IMR-90 (cell line): ENCODE measurements at regions not wholly inside any gene's neighbourhood (a gene's known extent, or its start where the extent isn't known, plus 50 kb on each side); places are given as distances from the start of the nearest gene placed in this dataset.

Experiments
- ATAC-seq: fragments of 200-7000 bp; cut with Tn5 transposase; 2 replicates; pipeline ENCODE4 v1.9.1; 2020; ENCODE audit warnings: low read depth, mild to moderate bottlenecking, moderate library complexity
- BruUV-seq: library from RNA; stranded (reverse); fragments of 400-500 nt; replicated peaks from 2 replicates; lab custom pipeline; 2021; lab: Mats Ljungman, UMichigan
- CTCF ChIA-PET: fragments of 300-600 bp; formaldehyde crosslinking; extraction: SDS; loops from one replicate; lab custom pipeline; 2021; ENCODE audit warnings: antibody characterized with exemption; lab: Yijun Ruan, JAX
- POLR2A ChIA-PET: fragments of 300-600 bp; sonication (Branson Sonifier 250); formaldehyde crosslinking; loops from one replicate; lab custom pipeline; 2022; ENCODE audit warnings: antibody characterized with exemption; ENCODE audit not compliant: unreplicated experiment; lab: Charles Lee
- DNase-seq: peaks from one replicate; pipeline ENCODE4 v3.0.0; 2013
- H2AFZ ChIP-seq: replicated peaks from 2 replicates; pipeline ENCODE3; 2013; ENCODE audit warnings: low read length, mild to moderate bottlenecking; ENCODE audit not compliant: poor library complexity
- H2AK5ac ChIP-seq: 2 replicates; pipeline ENCODE4 v1.6.1; 2013; ENCODE audit warnings: low read depth, low read length, inconsistent platforms
- H2AK9ac ChIP-seq: replicated peaks from 2 replicates; pipeline ENCODE3; 2013; ENCODE audit warnings: mild to moderate bottlenecking, low read depth, low read length, moderate library complexity; ENCODE audit not compliant: poor library complexity
- H2BK120ac ChIP-seq: 2 replicates; pipeline ENCODE4 v1.6.1; 2013; ENCODE audit warnings: low read depth, low read length, inconsistent platforms
- H2BK15ac ChIP-seq: 3 replicates; pipeline ENCODE4 v1.6.1; 2013; ENCODE audit warnings: low read depth, low read length, inconsistent platforms
- H2BK20ac ChIP-seq: 2 replicates; pipeline ENCODE4 v1.6.1; 2013; ENCODE audit warnings: low read depth, mild to moderate bottlenecking, inconsistent platforms, low read length, moderate library complexity
- H2BK5ac ChIP-seq: 2 replicates; pipeline ENCODE4 v1.6.1; 2013; ENCODE audit warnings: mild to moderate bottlenecking, low read depth, low read length, inconsistent platforms; ENCODE audit not compliant: poor library complexity, severe bottlenecking
- H3K14ac ChIP-seq: replicated peaks from 2 replicates; pipeline ENCODE4 v1.6.1; 2013; ENCODE audit warnings: low read depth, low read length, inconsistent platforms
- H3K18ac ChIP-seq: 2 replicates; pipeline ENCODE4 v1.6.1; 2013; ENCODE audit warnings: low read depth, low read length, control low read depth
- H3K23ac ChIP-seq: 2 replicates; pipeline ENCODE4 v1.6.1; 2013; ENCODE audit warnings: low read depth, low read length, inconsistent platforms
- H3K27ac ChIP-seq: 2 replicates; pipeline ENCODE4 v1.5.1; 2013; ENCODE audit warnings: mild to moderate bottlenecking, control low read depth, low read length; ENCODE audit not compliant: insufficient read depth
- H3K27me3 ChIP-seq: 2 replicates; pipeline ENCODE4 v1.6.1; 2013; ENCODE audit warnings: low read length; ENCODE audit not compliant: control insufficient read depth, insufficient read depth
- H3K36me3 ChIP-seq: 2 replicates; pipeline ENCODE4 v1.6.1; 2013; ENCODE audit warnings: low read length, mixed read lengths; ENCODE audit not compliant: control insufficient read depth, insufficient read depth
- H3K4ac ChIP-seq: 2 replicates; pipeline ENCODE4 v1.6.1; 2013; ENCODE audit warnings: low read depth, low read length, inconsistent platforms
- H3K4me1 ChIP-seq: 2 replicates; pipeline ENCODE4 v1.6.1; 2013; ENCODE audit warnings: low read length, mixed read lengths; ENCODE audit not compliant: control insufficient read depth, insufficient read depth
- H3K4me2 ChIP-seq: 2 replicates; pipeline ENCODE4 v1.6.1; 2013; ENCODE audit warnings: low read depth, mild to moderate bottlenecking, control low read depth, low read length, moderate library complexity
- H3K4me3 ChIP-seq: 2 replicates; pipeline ENCODE4 v1.5.1; 2013; ENCODE audit warnings: low read depth, mild to moderate bottlenecking, control low read depth, low read length, moderate library complexity; ENCODE audit not compliant: insufficient read depth
- H3K56ac ChIP-seq: 2 replicates; pipeline ENCODE4 v1.6.1; 2013; ENCODE audit warnings: low read length, inconsistent platforms; ENCODE audit not compliant: insufficient read depth; ENCODE audit errors: extremely low read depth
- H3K79me1 ChIP-seq, 2 experiments: 2 replicates each; pipeline ENCODE4 v1.6.1; 2013; ENCODE audit warnings: low read length in 2 of 2, inconsistent platforms in 1 of 2, low read depth in 1 of 2
- H3K9ac ChIP-seq: 2 replicates; pipeline ENCODE4 v1.6.1; 2013; ENCODE audit warnings: low read depth, low read length, control low read depth
- H3K9me1 ChIP-seq: 2 replicates; pipeline ENCODE4 v1.6.1; 2013; ENCODE audit warnings: low read length, inconsistent platforms; ENCODE audit not compliant: insufficient read depth
- H3K9me3 ChIP-seq: 2 replicates; pipeline ENCODE4 v1.6.1; 2013; ENCODE audit warnings: low read length; ENCODE audit not compliant: control insufficient read depth, insufficient read depth
- H4K20me1 ChIP-seq: 2 replicates; pipeline ENCODE4 v1.6.1; 2013; ENCODE audit warnings: low read length, inconsistent platforms; ENCODE audit not compliant: insufficient read depth
- H4K5ac ChIP-seq: 2 replicates; pipeline ENCODE4 v1.6.1; 2013; ENCODE audit warnings: mild to moderate bottlenecking, low read depth, low read length, control low read depth
- H4K8ac ChIP-seq, 2 experiments: 2 replicates each; pipeline ENCODE4 v1.6.1; 2013; ENCODE audit warnings: low read depth in 2 of 2, low read length in 2 of 2, control low read depth in 1 of 2, inconsistent platforms in 1 of 2
- H4K91ac ChIP-seq: 2 replicates; pipeline ENCODE4 v1.6.1; 2013; ENCODE audit warnings: low read depth, low read length, inconsistent platforms; ENCODE audit not compliant: insufficient read depth
- CEBPB ChIP-seq: IDR thresholded peaks from 2 replicates; pipeline ENCODE4 v1.6.1; 2012; ENCODE audit warnings: low read depth, low read length, improper control_type of control experiment
- CHD1 ChIP-seq: IDR thresholded peaks from 2 replicates; pipeline ENCODE4 v1.6.1; 2012; ENCODE audit warnings: low read depth, low read length, improper control_type of control experiment
- CTCF ChIP-seq: conservative IDR thresholded peaks from 2 replicates; pipeline ENCODE4 v1.5.1; 2012; ENCODE audit warnings: mild to moderate bottlenecking, low read depth, low read length, improper control_type of control experiment
- MAFK ChIP-seq: IDR thresholded peaks from 2 replicates; pipeline ENCODE4 v1.6.1; 2012; ENCODE audit warnings: low read depth, low read length, improper control_type of control experiment
- MXI1 ChIP-seq: IDR thresholded peaks from 2 replicates; pipeline ENCODE4 v1.6.1; 2012; ENCODE audit warnings: low read depth, mild to moderate bottlenecking, low read length, moderate library complexity, borderline replicate concordance
- NFE2L2 ChIP-seq: fragments of 150-350 bp; IDR thresholded peaks from 2 replicates; pipeline ENCODE4 v1.6.1; 2016; ENCODE audit warnings: low read depth, mild to moderate bottlenecking, low read length
- POLR2A ChIP-seq: IDR thresholded peaks from 2 replicates; pipeline ENCODE4 v1.6.1; 2012; ENCODE audit warnings: mild to moderate bottlenecking, low read depth, low read length
- RFX5 ChIP-seq: IDR thresholded peaks from 2 replicates; pipeline ENCODE4 v1.8.0; 2012; ENCODE audit warnings: low read depth, mild to moderate bottlenecking, low read length, moderate library complexity
- USF2 ChIP-seq: fragments of 150-350 bp; IDR thresholded peaks from 2 replicates; pipeline ENCODE4 v1.6.1; 2017; ENCODE audit warnings: mild to moderate bottlenecking, antibody characterized with exemption, low read length, low read depth
- WGBS, 2 experiments: methylation state at CpG; one replicate each; pipeline versions ENCODE4 v1.1.5 to v1.1.7; 2013; ENCODE audit warnings: missing lambda C conversion rate in 2 of 2; ENCODE audit not compliant: insufficient read length in 1 of 2; ENCODE audit errors: extremely low coverage in 2 of 2; 5-methylcytosine and 5-hydroxymethylcytosine counted together
- dilution Hi-C: fragments of 300-500 bp; cut with HindIII; formaldehyde crosslinking; loops from one replicate; pipeline ENCODE4 v1.14.3; 2018; ENCODE audit warnings: low sequenced_read_pairs; ENCODE audit not compliant: unreplicated experiment
- in situ Hi-C: fragments of 300-500 bp; cut with MboI; formaldehyde crosslinking; loops from 3 replicates; pipeline ENCODE4 v1.14.3; 2019; ENCODE audit warnings: low sequenced_read_pairs, inconsistent platforms, mixed read lengths
- intact Hi-C: fragments of 100-400 bp; cut with micrococcal nuclease; formaldehyde crosslinking; loops from 2 replicates; pipeline ENCODE4 v1.10.0; 2022
- TF ChIP-seq, protein P1 (sequence below): fragments of 150-350 bp; IDR thresholded peaks from 2 replicates; pipeline ENCODE4 v1.6.1; 2016; ENCODE audit warnings: low read depth, mild to moderate bottlenecking, low read length, moderate library complexity, borderline replicate concordance

- H3K9me1 ChIP-seq = no peaks in the 10 kb centered on the region
- no peaks in the 10 kb centered on the region for H3K79me1 ChIP-seq
- H2BK20ac ChIP-seq = no peak overlapping the region
- H3K56ac ChIP-seq = no peak overlapping the region
- H3K18ac ChIP-seq = no peak overlapping the region
- H3K4me2 ChIP-seq = no peak overlapping the region
- ATAC-seq (no peak), DNase-seq (no peak)
- H3K9ac ChIP-seq = no peak overlapping the region
- TF ChIP-seq, protein P1, sequence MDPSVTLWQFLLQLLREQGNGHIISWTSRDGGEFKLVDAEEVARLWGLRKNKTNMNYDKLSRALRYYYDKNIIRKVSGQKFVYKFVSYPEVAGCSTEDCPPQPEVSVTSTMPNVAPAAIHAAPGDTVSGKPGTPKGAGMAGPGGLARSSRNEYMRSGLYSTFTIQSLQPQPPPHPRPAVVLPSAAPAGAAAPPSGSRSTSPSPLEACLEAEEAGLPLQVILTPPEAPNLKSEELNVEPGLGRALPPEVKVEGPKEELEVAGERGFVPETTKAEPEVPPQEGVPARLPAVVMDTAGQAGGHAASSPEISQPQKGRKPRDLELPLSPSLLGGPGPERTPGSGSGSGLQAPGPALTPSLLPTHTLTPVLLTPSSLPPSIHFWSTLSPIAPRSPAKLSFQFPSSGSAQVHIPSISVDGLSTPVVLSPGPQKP = no peak
- TF ChIP-seq POLR2A = no peak
- TF ChIP-seq NFE2L2 = no peak
- no peak for TF ChIP-seq CHD1
- TF ChIP-seq MXI1 = no peak
- TF ChIP-seq CTCF = no peak
- TF ChIP-seq MAFK = no peak
- TF ChIP-seq RFX5 = no peak
- TF ChIP-seq USF2 = no peak
- no peak for TF ChIP-seq CEBPB
- no TSS peak for BruUV-seq
- H3K4ac ChIP-seq = no peak overlapping the region
- ChIA-PET CTCF (no interaction called here), POLR2A (no interaction called here)
- in situ Hi-C loops = no loop called here
- no peak overlapping the region for H3K4me3 ChIP-seq
- H3K4me1 ChIP-seq = peaks cover 4% of the 10 kb centered on the region
- no peak overlapping the region for H3K14ac ChIP-seq
- H2AK9ac ChIP-seq = no peak overlapping the region
- H4K5ac ChIP-seq = no peak overlapping the region
- no peak overlapping the region for H3K23ac ChIP-seq
- dilution Hi-C loops = no loop called here
- no peak overlapping the region for H4K91ac ChIP-seq
- no peak overlapping the region for H2AK5ac ChIP-seq
- no peak overlapping the region for H2AFZ ChIP-seq
- no peak overlapping the region for H4K8ac ChIP-seq
- H2BK15ac ChIP-seq = no peak overlapping the region
- intact Hi-C loops = no loop called here
- H4K20me1 ChIP-seq = no peaks in the 10 kb centered on the region
- no peak overlapping the region for H3K27ac ChIP-seq
- no peak overlapping the region for H2BK120ac ChIP-seq
- no peaks in the 10 kb centered on the region for H3K9me3 ChIP-seq
- WGBS, 2 experiments = 83% methylated on average over 2 of the region's 11 CpGs; no CpG with 5 or more reads in 1 of the 2 experiments
- no peak overlapping the region for H2BK5ac ChIP-seq
- peaks cover 7% of the 10 kb centered on the region for H3K27me3 ChIP-seq
- H3K36me3 ChIP-seq = no peaks in the 10 kb centered on the region
Measured at GRCh38 chr9:89554307-89555035, 50.3 kb upstream of the GADD45G start.
